Liver (tissue), 3 donors: ENCODE measurements at regions not wholly inside any gene's neighbourhood (a gene's known extent, or its start where the extent isn't known, plus 50 kb on each side); places are given as distances from the start of the nearest gene placed in this dataset.

ENCODE experiments used
- FOXA1 ChIP-seq: IDR thresholded peaks from 2 replicates; pipeline ENCODE4 v1.6.1; 2016; ENCODE audit warnings: antibody characterized with exemption
- HNF4G ChIP-seq: IDR thresholded peaks from 2 replicates; pipeline ENCODE4 v1.6.1; 2016; ENCODE audit warnings: antibody characterized with exemption
- JUND ChIP-seq, 2 donors: IDR thresholded peaks; 2 replicates each; pipeline ENCODE4 v1.6.1; 2016; ENCODE audit warnings: antibody characterized with exemption in 2 of 2
- RAD21 ChIP-seq, 2 donors: IDR thresholded peaks; 2 replicates each; pipeline ENCODE4 v1.6.1; 2016; ENCODE audit warnings: antibody characterized with exemption in 2 of 2, mild to moderate bottlenecking in 2 of 2
- REST ChIP-seq: IDR thresholded peaks from 2 replicates; pipeline ENCODE4 v1.6.1; 2016; ENCODE audit warnings: antibody characterized with exemption, mild to moderate bottlenecking
- RXRA ChIP-seq, 2 donors: IDR thresholded peaks; 2 replicates each; pipeline ENCODE4 v1.6.1; 2017 to 2018; ENCODE audit warnings: antibody characterized with exemption in 2 of 2, mild to moderate bottlenecking in 1 of 2
- SP1 ChIP-seq: IDR thresholded peaks from 2 replicates; pipeline ENCODE4 v1.6.1; 2018; ENCODE audit warnings: antibody characterized with exemption, mild to moderate bottlenecking
- TAF1 ChIP-seq: conservative IDR thresholded peaks from 2 replicates; pipeline ENCODE4 v1.6.1; 2016; ENCODE audit warnings: antibody characterized with exemption, mild to moderate bottlenecking
- YY1 ChIP-seq: IDR thresholded peaks from 2 replicates; pipeline ENCODE4 v1.6.1; 2016; ENCODE audit warnings: antibody characterized with exemption, mild to moderate bottlenecking
- TF ChIP-seq, protein P1 (sequence below): fragments of 150-350 bp; IDR thresholded peaks from 2 replicates; pipeline ENCODE4 v1.5.1; 2017; ENCODE audit warnings: improper control_type of control experiment, low read depth, low read length; ENCODE audit not compliant: missing input control
- TF ChIP-seq, protein P2 (sequence below): IDR thresholded peaks from 2 replicates; pipeline ENCODE4 v1.6.1; 2016; ENCODE audit warnings: antibody characterized with exemption
- TF ChIP-seq, protein P3 (sequence below): IDR thresholded peaks from 2 replicates; pipeline ENCODE4 v1.6.1; 2016; ENCODE audit warnings: antibody characterized with exemption
- donor health status: healthy.
- donor health status: healthy.

DNA sequence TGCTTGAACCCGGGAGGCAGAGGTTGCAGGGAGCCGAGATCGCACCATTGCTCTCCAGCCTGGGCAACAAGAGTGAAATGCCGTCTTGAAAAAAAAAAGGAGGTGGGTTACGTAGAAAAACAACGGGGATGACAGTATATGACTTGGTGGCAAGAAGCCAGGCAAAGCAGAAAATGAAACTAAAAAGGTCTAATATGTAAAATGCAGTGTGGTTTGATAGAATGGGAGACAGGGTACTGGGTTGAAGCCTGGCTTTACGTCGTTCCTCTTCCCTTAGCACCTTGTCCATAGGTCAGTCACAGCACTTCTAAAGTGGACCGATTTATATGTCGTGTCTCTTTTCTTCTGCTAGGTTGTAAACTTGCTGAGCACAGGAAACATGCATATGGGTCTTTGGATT is 274.9 kb upstream of the ZC3H12C start:
- TF ChIP-seq, protein P1, sequence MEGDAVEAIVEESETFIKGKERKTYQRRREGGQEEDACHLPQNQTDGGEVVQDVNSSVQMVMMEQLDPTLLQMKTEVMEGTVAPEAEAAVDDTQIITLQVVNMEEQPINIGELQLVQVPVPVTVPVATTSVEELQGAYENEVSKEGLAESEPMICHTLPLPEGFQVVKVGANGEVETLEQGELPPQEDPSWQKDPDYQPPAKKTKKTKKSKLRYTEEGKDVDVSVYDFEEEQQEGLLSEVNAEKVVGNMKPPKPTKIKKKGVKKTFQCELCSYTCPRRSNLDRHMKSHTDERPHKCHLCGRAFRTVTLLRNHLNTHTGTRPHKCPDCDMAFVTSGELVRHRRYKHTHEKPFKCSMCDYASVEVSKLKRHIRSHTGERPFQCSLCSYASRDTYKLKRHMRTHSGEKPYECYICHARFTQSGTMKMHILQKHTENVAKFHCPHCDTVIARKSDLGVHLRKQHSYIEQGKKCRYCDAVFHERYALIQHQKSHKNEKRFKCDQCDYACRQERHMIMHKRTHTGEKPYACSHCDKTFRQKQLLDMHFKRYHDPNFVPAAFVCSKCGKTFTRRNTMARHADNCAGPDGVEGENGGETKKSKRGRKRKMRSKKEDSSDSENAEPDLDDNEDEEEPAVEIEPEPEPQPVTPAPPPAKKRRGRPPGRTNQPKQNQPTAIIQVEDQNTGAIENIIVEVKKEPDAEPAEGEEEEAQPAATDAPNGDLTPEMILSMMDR, result no peak
- TF ChIP-seq, protein P2, sequence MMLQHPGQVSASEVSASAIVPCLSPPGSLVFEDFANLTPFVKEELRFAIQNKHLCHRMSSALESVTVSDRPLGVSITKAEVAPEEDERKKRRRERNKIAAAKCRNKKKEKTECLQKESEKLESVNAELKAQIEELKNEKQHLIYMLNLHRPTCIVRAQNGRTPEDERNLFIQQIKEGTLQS, result no peak
- TF ChIP-seq, protein P3, sequence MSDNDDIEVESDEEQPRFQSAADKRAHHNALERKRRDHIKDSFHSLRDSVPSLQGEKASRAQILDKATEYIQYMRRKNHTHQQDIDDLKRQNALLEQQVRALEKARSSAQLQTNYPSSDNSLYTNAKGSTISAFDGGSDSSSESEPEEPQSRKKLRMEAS, result no peak
- no peak for TF ChIP-seq RAD21 (IDR thresholded peaks at IDR 0.05)
- no peak for TF ChIP-seq JUND (IDR thresholded peaks at IDR 0.05)
- no peak for TF ChIP-seq REST
- no peak for TF ChIP-seq SP1
- TF ChIP-seq TAF1, result no peak
- TF ChIP-seq HNF4G, result no peak
- no peak for TF ChIP-seq YY1
- TF ChIP-seq RXRA (IDR thresholded peaks at IDR 0.05), result no peak
- TF ChIP-seq FOXA1, result no peak
